Left renal cortex interstitium (tissue), 4 donors: ENCODE measurements at regions not wholly inside any gene's neighbourhood (a gene's known extent, or its start where the extent isn't known, plus 50 kb on each side); places are given as distances from the start of the nearest gene placed in this dataset.

Experiments used
- DNase-seq, 4 donors: peaks; one replicate each; pipeline ENCODE4 v3.0.0-alpha.2; 2013; ENCODE audit warnings: low read depth in 4 of 4, low spot score in 2 of 4, missing footprints in 1 of 4

DNA sequence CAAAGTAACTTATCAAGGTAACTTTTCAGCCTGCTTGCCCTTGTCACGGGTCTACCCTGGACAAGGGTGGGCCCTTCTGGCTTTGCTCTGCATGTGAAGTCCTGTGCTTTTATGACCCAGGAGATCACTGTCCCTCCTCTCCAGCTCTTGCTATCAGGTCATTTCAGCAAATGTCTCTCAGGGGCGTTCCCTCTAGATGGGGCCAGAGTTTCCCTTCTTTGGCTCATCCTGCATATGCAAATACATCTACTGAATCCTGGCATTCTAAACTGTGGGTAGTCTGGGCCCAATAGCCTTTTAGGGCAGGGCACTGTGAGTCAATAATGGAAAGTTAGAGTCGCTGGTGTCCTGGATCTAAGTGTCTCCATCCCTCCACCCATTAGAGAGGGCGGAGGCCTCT lies 366.9 kb upstream of the USP24 start:
- DNase-seq = no peak

DNA sequence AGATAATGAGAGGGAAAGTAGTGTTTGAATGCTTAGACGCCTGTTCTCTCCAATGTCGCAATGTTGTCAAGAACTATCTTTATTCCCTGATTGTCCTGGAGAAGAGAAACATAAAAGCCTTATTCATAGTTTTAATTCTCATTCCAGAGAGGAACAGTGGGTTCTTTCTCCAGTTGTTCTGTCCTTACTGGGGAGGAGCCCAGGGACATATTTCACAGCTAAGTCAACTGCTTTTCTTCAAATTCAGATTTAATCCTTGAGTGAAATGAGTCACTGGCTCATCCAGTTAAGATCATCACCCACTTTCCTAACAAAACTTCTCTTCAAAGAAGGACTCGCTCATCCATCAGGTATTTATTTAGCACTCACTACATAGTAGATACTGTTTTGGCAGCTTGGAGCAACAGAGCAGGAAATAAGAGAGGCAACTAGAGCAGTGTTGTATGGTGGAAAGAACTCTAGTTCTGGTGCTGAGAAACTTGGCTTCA lies 365.7 kb upstream of the USP24 start:
- no peak for DNase-seq

GRCh38 chr1:55579332-55580001 lies 364.3 kb upstream of the USP24 start:
- no peak for DNase-seq

GRCh38 chr1:55578646-55579045 lies 363.5 kb upstream of the USP24 start:
- DNase-seq = no peak

- no peak for DNase-seq
Measured at GRCh38 chr1:55575571-55576279, 360.6 kb upstream of the USP24 start.

- DNase-seq = no peak
Measured at GRCh38 chr1:55574691-55575225, 359.6 kb upstream of the USP24 start.

DNA sequence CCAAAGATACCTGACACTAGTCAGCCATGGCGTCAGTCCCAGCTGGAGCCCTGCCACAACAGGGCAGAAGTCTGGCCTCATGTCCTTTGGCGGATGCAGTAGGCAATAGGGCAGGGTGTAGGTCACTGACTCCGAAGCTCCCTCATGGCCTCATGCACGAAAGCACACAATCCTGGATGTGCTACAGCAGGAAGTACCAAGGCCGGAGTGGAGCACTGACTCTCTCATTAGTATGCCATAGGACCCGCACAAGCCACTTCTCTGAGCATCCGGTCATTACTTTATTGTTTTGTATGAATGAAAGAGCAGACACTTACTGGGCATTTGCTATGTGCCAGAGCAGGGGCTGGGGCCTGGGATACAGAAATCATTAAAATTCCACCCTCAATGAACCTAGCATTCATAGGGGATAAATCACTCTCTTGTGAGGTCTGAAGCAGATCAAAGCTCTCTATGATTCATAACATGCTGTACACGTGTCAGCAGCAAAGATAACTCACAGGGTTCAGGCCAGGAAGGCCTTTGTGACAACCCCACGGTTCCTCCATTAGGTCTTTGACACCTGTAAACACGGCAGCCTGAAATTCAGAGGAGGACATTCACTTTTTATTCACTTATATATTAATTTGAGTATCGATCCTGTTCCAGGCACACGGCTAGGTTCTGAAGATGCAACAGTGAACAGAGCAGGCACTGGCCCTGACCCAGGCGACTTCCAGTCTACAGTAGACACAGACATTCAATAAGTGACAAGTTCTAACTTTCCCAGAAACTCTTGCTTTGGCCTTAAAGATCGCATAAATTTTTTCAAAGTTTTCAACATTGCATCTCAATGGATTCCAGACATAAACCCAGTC lies 357.9 kb upstream of the USP24 start:
- DNase-seq = no peak

DNA sequence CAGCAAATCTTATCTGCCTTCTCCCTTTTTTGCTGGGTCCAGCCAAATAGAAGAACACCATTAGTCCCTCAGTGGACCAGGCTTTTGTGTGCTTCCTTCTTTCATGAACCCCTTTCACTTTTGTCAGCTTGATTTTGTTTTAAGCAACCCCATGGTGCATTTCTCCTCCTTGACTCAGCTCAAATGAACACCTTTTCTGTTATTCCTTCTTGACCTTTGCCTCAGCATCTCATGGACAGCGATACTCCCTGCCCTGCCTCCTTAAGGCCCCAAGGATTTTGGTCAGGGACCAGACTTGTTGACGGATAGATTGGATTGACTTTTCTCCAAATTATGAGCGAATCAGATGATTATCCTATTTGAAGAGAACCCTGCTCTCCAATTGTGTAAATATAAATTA lies 356.6 kb upstream of the USP24 start:
- no peak for DNase-seq

DNA sequence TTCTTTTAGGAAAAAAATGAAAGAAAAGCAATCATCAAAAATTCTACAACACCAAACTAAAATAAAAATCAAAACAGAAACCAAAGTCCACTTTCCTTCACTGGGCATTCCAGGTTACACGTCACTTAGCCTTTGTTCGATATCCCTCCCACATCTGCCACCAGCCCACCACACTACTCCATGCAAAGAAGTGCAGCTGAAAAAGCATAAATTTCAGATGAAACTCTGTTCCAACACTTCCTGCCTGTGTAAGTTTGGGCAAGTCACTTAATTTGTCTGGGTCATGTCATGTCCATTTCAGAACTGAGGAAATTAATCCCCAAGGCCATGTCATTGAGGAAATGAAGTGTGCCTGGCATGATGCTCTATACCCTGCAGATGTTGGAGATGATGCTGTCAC lies 354.3 kb upstream of the USP24 start:
- DNase-seq = no peak

- DNase-seq = no peak
Measured at GRCh38 chr1:55568732-55569131, 353.6 kb upstream of the USP24 start.

GRCh38 chr1:55560266-55560665 lies 345.1 kb upstream of the USP24 start:
- DNase-seq = no peak

DNA sequence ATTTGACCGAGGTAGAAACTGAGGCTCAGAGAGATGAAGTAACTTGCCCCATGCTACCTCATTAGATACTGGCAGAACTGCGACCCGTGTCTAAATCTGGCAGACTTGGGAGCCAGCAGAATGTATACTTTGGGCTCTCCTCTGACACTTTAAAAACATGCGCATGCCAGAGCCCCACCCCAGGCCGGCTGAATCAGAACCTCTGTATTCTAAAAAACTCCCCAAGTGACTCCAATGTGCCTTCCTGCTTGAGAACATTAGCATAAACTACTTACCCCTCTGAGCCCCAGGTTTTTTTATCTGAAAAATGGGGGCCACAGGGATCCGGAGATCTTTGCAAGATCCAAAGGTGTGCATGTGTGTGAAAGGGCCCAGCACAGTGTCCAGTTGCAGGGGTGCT lies 344.7 kb upstream of the USP24 start:
- DNase-seq = no peak

DNA sequence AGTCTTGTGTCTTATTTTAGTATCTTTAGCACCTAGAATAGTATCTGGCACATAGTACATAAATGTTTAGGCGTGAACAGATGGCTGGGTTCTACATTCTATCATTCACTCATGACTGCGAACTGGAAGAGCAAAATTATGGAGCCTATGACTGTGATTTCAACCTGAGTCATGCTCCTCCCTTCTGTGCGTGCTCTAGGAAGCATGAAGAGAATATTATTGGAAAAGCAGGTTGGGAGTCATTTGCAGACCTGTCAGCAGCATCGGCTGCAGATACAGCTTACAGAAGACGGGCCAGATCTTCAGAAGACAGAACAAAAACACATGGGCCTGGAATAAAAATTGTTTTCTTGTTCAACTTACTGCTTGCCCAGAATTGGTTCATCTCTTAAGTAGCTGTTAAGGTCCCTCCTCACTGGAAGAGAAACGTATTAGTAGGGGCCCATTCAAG lies 344.0 kb upstream of the USP24 start:
- DNase-seq = no peak

GRCh38 chr1:55558515-55558914 lies 343.4 kb upstream of the USP24 start:
- no peak for DNase-seq

- no peak for DNase-seq
Measured at GRCh38 chr1:55555956-55556725, 341.0 kb upstream of the USP24 start.

GRCh38 chr1:55554611-55555010 lies 339.4 kb upstream of the USP24 start:
- no peak for DNase-seq

DNA sequence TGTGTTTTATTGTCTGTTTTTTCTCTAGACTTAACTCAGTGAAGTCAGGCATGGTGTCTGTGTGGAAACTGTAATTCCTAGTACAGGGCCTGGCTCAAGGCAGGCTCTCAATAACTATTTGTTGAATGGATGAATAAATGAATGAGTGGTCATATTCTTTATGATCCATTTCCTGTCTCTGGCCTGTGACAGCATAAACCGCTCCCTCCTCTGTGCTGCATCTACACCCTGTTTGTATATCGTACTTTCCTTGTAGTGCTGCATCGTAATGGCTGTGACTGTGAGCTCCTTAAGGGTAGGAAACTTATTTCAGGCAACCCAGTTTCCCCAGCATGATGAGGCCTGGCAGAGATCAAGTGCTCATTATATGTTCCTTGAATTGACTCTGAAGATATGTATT lies 337.5 kb upstream of the USP24 start:
- DNase-seq = no peak

DNA sequence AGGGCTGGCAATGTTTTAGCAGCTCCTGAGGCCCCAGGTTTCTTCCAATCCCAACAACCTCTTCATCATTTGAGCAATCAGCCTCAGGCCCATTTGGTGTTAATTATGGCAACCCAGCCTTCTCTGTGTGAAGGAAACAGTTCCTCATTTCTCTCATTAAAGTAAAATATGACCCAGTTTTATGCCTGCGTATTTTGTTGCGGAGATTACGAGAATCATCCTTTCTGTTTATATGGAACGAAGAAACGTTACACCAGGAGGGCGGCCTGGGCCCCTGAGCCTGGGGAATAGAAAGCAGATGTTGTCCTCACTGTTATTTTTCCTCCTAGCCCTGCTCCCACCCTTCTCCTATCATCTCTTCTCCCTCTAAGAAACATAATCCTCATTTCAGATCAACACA lies 332.2 kb upstream of the USP24 start:
- no peak for DNase-seq

DNA sequence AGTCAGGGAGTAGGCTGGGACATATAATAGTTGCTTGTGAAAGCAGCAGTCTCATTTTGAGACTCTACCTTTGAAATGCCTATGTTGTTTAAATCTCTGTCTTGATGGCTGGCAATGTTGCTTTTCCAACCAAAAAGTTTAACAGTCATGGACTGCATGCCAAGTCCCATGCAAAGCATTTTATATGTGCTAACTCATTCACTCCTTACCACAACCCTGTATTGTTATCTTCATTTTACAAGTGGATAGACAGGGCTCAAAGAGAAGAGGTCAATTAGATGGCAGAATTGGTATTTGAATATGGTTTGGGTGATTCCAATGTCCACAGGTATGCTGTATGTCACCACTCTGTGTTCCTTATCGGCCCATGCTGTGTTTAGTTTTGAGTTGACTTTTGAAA lies 331.4 kb upstream of the USP24 start:
- no peak for DNase-seq

DNA sequence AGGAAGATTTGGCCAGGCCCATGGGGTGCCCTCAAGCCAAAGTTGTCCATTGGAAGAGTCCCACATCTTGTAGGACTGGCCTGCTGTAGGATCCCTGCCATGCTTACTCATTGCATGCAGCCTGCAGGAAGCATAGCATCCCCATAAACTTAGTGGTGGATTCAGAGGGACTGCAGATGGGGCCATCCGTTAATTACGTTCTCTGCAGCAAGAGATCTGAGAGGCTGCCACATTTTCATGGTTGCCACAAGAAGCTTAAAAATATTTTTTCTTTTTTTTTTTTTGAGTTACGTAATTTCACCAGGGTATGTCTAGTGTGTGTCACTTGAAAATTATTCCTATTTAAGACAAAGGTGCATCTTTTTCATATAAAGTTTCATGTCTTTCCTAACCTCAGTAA lies 329.7 kb upstream of the USP24 start:
- DNase-seq = no peak
